Osteoblast (primary cell): ENCODE measurements at regions not wholly inside any gene's neighbourhood (a gene's known extent, or its start where the extent isn't known, plus 50 kb on each side); places are given as distances from the start of the nearest gene placed in this dataset.

Experiments used
- DNase-seq: peaks from one replicate; pipeline ENCODE4 v3.0.0; 2011; ENCODE audit warnings: low spot score, mixed read lengths; ENCODE audit not compliant: insufficient read length; ENCODE audit errors: missing footprints
- H2AFZ ChIP-seq: 2 replicates; pipeline ENCODE4 v1.6.0; 2011; ENCODE audit warnings: mild to moderate bottlenecking, low read length
- H3K27ac ChIP-seq: 2 replicates; pipeline ENCODE4 v1.5.1; 2011; ENCODE audit warnings: mild to moderate bottlenecking, low read depth, low read length, moderate library complexity
- H3K27me3 ChIP-seq: 2 replicates; pipeline ENCODE4 v1.6.0; 2012; ENCODE audit warnings: mild to moderate bottlenecking, control low read depth, inconsistent platforms, low read length, moderate library complexity; ENCODE audit not compliant: insufficient read depth
- H3K36me3 ChIP-seq: 2 replicates; pipeline ENCODE4 v1.5.1; 2011; ENCODE audit warnings: mild to moderate bottlenecking, low read length, control low read depth, moderate library complexity; ENCODE audit not compliant: insufficient read depth
- H3K4me1 ChIP-seq: 2 replicates; pipeline ENCODE4 v1.5.1; 2011; ENCODE audit warnings: mild to moderate bottlenecking, low read length, control low read depth, moderate library complexity; ENCODE audit not compliant: insufficient read depth
- H3K4me2 ChIP-seq: 2 replicates; pipeline ENCODE4 v1.6.0; 2011; ENCODE audit warnings: mild to moderate bottlenecking, low read length; ENCODE audit not compliant: insufficient read depth
- H3K4me3 ChIP-seq: fragments of 200-600 bp; sonication (generic); 3 replicates; pipeline ENCODE4 v1.5.1; 2012; ENCODE audit warnings: mild to moderate bottlenecking, low read length, inconsistent platforms; ENCODE audit not compliant: insufficient read depth
- H3K79me2 ChIP-seq: 2 replicates; pipeline ENCODE4 v1.6.0; 2012; ENCODE audit warnings: mild to moderate bottlenecking, low read length, control low read depth, inconsistent platforms; ENCODE audit not compliant: insufficient read depth
- H3K9me3 ChIP-seq: 2 replicates; pipeline ENCODE4 v1.5.1; 2011; ENCODE audit warnings: low read depth, low read length, control low read depth
- H4K20me1 ChIP-seq: 2 replicates; pipeline ENCODE4 v1.6.0; 2012; ENCODE audit warnings: mild to moderate bottlenecking, low read length, control low read depth; ENCODE audit not compliant: insufficient read depth
- CTCF ChIP-seq: IDR thresholded peaks from 2 replicates; pipeline ENCODE4 v1.5.1; 2011; ENCODE audit warnings: mild to moderate bottlenecking, low read depth, low read length, moderate library complexity; ENCODE audit errors: extremely low read depth

GRCh38 chr20:7366189-7366588 is 574.1 kb downstream of the HAO1 start:
- no peaks in the 10 kb centered on the region for H3K79me2 ChIP-seq
- H3K27ac ChIP-seq: no peak overlapping the region
- no peaks in the 10 kb centered on the region for H3K4me1 ChIP-seq
- no peak overlapping the region for H3K4me3 ChIP-seq
- no peaks in the 10 kb centered on the region for H4K20me1 ChIP-seq
- no peak for TF ChIP-seq CTCF
- no peak overlapping the region for H2AFZ ChIP-seq
- H3K27me3 ChIP-seq: no peaks in the 10 kb centered on the region
- H3K4me2 ChIP-seq: no peak overlapping the region
- no peaks in the 10 kb centered on the region for H3K36me3 ChIP-seq
- no peaks in the 10 kb centered on the region for H3K9me3 ChIP-seq
- no peak for DNase-seq

- no peaks in the 10 kb centered on the region for H3K79me2 ChIP-seq
- no peaks in the 10 kb centered on the region for H3K36me3 ChIP-seq
- H2AFZ ChIP-seq: no peak overlapping the region
- no peak for DNase-seq
- no peaks in the 10 kb centered on the region for H3K4me1 ChIP-seq
- H3K4me3 ChIP-seq: no peak overlapping the region
- H3K27ac ChIP-seq: no peak overlapping the region
- TF ChIP-seq CTCF: no peak
- H3K9me3 ChIP-seq: no peaks in the 10 kb centered on the region
- H3K4me2 ChIP-seq: no peak overlapping the region
- no peaks in the 10 kb centered on the region for H4K20me1 ChIP-seq
- no peaks in the 10 kb centered on the region for H3K27me3 ChIP-seq
Observed at GRCh38 chr20:7371518-7372163, 568.6 kb downstream of the HAO1 start.

GRCh38 chr20:7375905-7376304 is 564.4 kb downstream of the HAO1 start:
- Histone ChIP-seq H2AFZ (no peak overlapping the region), H3K4me2 (no peak overlapping the region), H3K79me2 (no peaks in the 10 kb centered on the region), H3K27ac (no peak overlapping the region), H3K4me3 (no peak overlapping the region), H3K27me3 (no peaks in the 10 kb centered on the region), H4K20me1 (no peaks in the 10 kb centered on the region), H3K9me3 (no peaks in the 10 kb centered on the region), H3K36me3 (no peaks in the 10 kb centered on the region), H3K4me1 (no peaks in the 10 kb centered on the region)
- peak; percentile 42 for TF ChIP-seq CTCF
- DNase-seq: no peak

GRCh38 chr20:7378864-7379605 is 561.2 kb downstream of the HAO1 start:
- no peaks in the 10 kb centered on the region for H3K79me2 ChIP-seq
- no peak overlapping the region for H3K27ac ChIP-seq
- no peaks in the 10 kb centered on the region for H4K20me1 ChIP-seq
- no peaks in the 10 kb centered on the region for H3K4me1 ChIP-seq
- H3K4me3 ChIP-seq: no peak overlapping the region
- H3K9me3 ChIP-seq: no peaks in the 10 kb centered on the region
- H3K36me3 ChIP-seq: no peaks in the 10 kb centered on the region
- no peaks in the 10 kb centered on the region for H3K27me3 ChIP-seq
- DNase-seq: peak; percentile 8
- H2AFZ ChIP-seq: no peak overlapping the region
- no peak overlapping the region for H3K4me2 ChIP-seq
- TF ChIP-seq CTCF: no peak
